H9 (cell line): ENCODE measurements at regions not wholly inside any gene's neighbourhood (a gene's known extent, or its start where the extent isn't known, plus 50 kb on each side); places are given as distances from the start of the nearest gene placed in this dataset.

ENCODE experiments used
- DNase-seq: peaks from one replicate; pipeline ENCODE4 v3.0.0-alpha.2; 2017
- H2AFZ ChIP-seq: one replicate; pipeline ENCODE4 v1.6.1; 2013; ENCODE audit warnings: mild to moderate bottlenecking, low read length, control low read depth, moderate library complexity
- H2AK5ac ChIP-seq: 2 replicates; pipeline ENCODE4 v1.6.1; 2013; ENCODE audit warnings: low read length, control low read depth, mixed read lengths; ENCODE audit not compliant: insufficient read length
- H2BK120ac ChIP-seq: one replicate; pipeline ENCODE4 v1.6.1; 2013; ENCODE audit warnings: low read depth, mild to moderate bottlenecking, low read length, control low read depth, inconsistent platforms; ENCODE audit not compliant: poor library complexity, severe bottlenecking
- H2BK12ac ChIP-seq: 2 replicates; pipeline ENCODE4 v1.6.1; 2013; ENCODE audit warnings: low read length, control low read depth, mixed read lengths, low read depth; ENCODE audit not compliant: insufficient read length
- H2BK15ac ChIP-seq: 2 replicates; pipeline ENCODE4 v1.6.1; 2013; ENCODE audit warnings: low read depth, low read length, control low read depth
- H2BK20ac ChIP-seq: one replicate; pipeline ENCODE4 v1.6.1; 2013; ENCODE audit warnings: low read depth, mild to moderate bottlenecking, low read length, control low read depth, inconsistent platforms; ENCODE audit not compliant: poor library complexity, severe bottlenecking
- H2BK5ac ChIP-seq: 2 replicates; pipeline ENCODE4 v1.6.1; 2013; ENCODE audit warnings: low read length, control low read depth, mixed read lengths; ENCODE audit not compliant: insufficient read length
- H3K14ac ChIP-seq: 2 replicates; pipeline ENCODE4 v1.6.1; 2013; ENCODE audit warnings: low read length, control low read depth; ENCODE audit not compliant: insufficient read depth
- H3K18ac ChIP-seq: 2 replicates; pipeline ENCODE4 v1.6.1; 2013; ENCODE audit warnings: low read depth, mild to moderate bottlenecking, mixed read lengths, low read length, control low read depth; ENCODE audit not compliant: insufficient read length
- H3K23ac ChIP-seq: 2 replicates; pipeline ENCODE4 v1.6.1; 2013; ENCODE audit warnings: low read length, control low read depth, mixed read lengths, low read depth; ENCODE audit not compliant: insufficient read length
- H3K23me2 ChIP-seq: 2 replicates; pipeline ENCODE4 v1.6.1; 2013; ENCODE audit warnings: low read depth, mild to moderate bottlenecking, mixed read lengths, low read length, control low read depth; ENCODE audit not compliant: insufficient read length, poor library complexity, severe bottlenecking
- H3K27ac ChIP-seq: 2 replicates; pipeline ENCODE4 v1.5.1; 2013; ENCODE audit warnings: low read length, control low read depth, mixed read lengths, low read depth; ENCODE audit not compliant: insufficient read length
- H3K27me3 ChIP-seq: 2 replicates; pipeline ENCODE4 v1.6.1; 2013; ENCODE audit warnings: low read length, control low read depth, inconsistent platforms; ENCODE audit not compliant: insufficient read depth
- H3K4ac ChIP-seq: 2 replicates; pipeline ENCODE4 v1.6.1; 2013; ENCODE audit warnings: low read depth, mild to moderate bottlenecking, control low read depth, inconsistent platforms, low read length, moderate library complexity
- H3K4me1 ChIP-seq: 2 replicates; pipeline ENCODE4 v1.6.1; 2013; ENCODE audit warnings: low read length, control low read depth, inconsistent platforms; ENCODE audit not compliant: insufficient read depth
- H3K4me2 ChIP-seq: 2 replicates; pipeline ENCODE4 v1.6.1; 2013; ENCODE audit warnings: low read length, control low read depth, mixed read lengths; ENCODE audit not compliant: insufficient read length, insufficient read depth
- H3K56ac ChIP-seq: 2 replicates; pipeline ENCODE4 v1.6.1; 2013; ENCODE audit warnings: low read depth, mild to moderate bottlenecking, mixed read lengths, low read length, control low read depth; ENCODE audit not compliant: insufficient read length
- H3K79me1 ChIP-seq: 2 replicates; pipeline ENCODE4 v1.6.1; 2013; ENCODE audit warnings: low read depth, mild to moderate bottlenecking, moderate library complexity, low read length, control low read depth, inconsistent platforms; ENCODE audit not compliant: insufficient read depth, poor library complexity, severe bottlenecking
- H3K79me2 ChIP-seq: 2 replicates; pipeline ENCODE4 v1.6.1; 2013; ENCODE audit warnings: low read length, control low read depth, inconsistent platforms; ENCODE audit not compliant: insufficient read depth
- H3K9ac ChIP-seq: 2 replicates; pipeline ENCODE4 v1.6.1; 2013; ENCODE audit warnings: low read length, control low read depth, mixed read lengths; ENCODE audit not compliant: insufficient read length; ENCODE audit errors: extremely low read depth
- H3K9me3 ChIP-seq: one replicate; pipeline ENCODE4 v1.6.1; 2013; ENCODE audit warnings: low read depth, low read length, inconsistent platforms; ENCODE audit not compliant: control insufficient read depth
- H3T11ph ChIP-seq: one replicate; pipeline ENCODE4 v1.6.1; 2013; ENCODE audit warnings: mild to moderate bottlenecking, low read length, control low read depth, inconsistent platforms
- H4K20me1 ChIP-seq: one replicate; pipeline ENCODE4 v1.6.1; 2013; ENCODE audit not compliant: control insufficient read depth, insufficient read length, insufficient read depth
- H4K5ac ChIP-seq: 2 replicates; pipeline ENCODE4 v1.6.1; 2013; ENCODE audit warnings: low read depth, mild to moderate bottlenecking, mixed read lengths, low read length, control low read depth; ENCODE audit not compliant: insufficient read length
- H4K8ac ChIP-seq: replicated peaks from 2 replicates; pipeline ENCODE4 v1.6.1; 2013; ENCODE audit warnings: low read length, control low read depth, mixed read lengths, low read depth; ENCODE audit not compliant: insufficient read length
- H4K91ac ChIP-seq: 2 replicates; pipeline ENCODE4 v1.6.1; 2013; ENCODE audit warnings: low read depth, mild to moderate bottlenecking, moderate library complexity, mixed read lengths, low read length, control low read depth; ENCODE audit not compliant: insufficient read length
- H3K27ac Mint-ChIP-seq, 3 experiments: 2 replicates in 2 of 3; 3 replicates in 1 of 3; pipeline ENCODE4 v1.8.0; 2020 to 2021; ENCODE audit warnings: mixed read lengths in 3 of 3, mild to moderate bottlenecking in 1 of 3, moderate library complexity in 1 of 3
- H3K27me3 Mint-ChIP-seq: 2 replicates; pipeline ENCODE4 v1.8.0; 2021; ENCODE audit warnings: low read depth, mild to moderate bottlenecking, moderate library complexity, mixed read lengths
- H3K36me3 Mint-ChIP-seq, 3 experiments: 2 replicates in 2 of 3; 3 replicates in 1 of 3; pipeline ENCODE4 v1.8.0; 2020 to 2021; ENCODE audit warnings: low read depth in 3 of 3, mixed read lengths in 3 of 3; ENCODE audit not compliant: insufficient read depth in 1 of 3
- H3K4me1 Mint-ChIP-seq, 2 experiments: 2 replicates each; pipeline ENCODE4 v1.8.0; 2020; ENCODE audit warnings: mixed read lengths in 2 of 2
- H3K4me3 Mint-ChIP-seq, 2 experiments: 2 replicates in 1 of 2; 3 replicates in 1 of 2; pipeline ENCODE4 v1.8.0; 2020 to 2021; ENCODE audit warnings: mild to moderate bottlenecking in 2 of 2, mixed read lengths in 2 of 2, moderate library complexity in 1 of 2
- H3K9me3 Mint-ChIP-seq, 2 experiments: 2 replicates in 1 of 2; 3 replicates in 1 of 2; pipeline ENCODE4 v1.8.0; 2020; ENCODE audit warnings: mild to moderate bottlenecking in 2 of 2, mixed read lengths in 2 of 2, moderate library complexity in 1 of 2
- WGBS: extraction: QIAGEN DNeasy Blood & Tissue Kit; methylation state at CpG from one replicate; pipeline ENCODE4 v1.1.7; 2013; ENCODE audit warnings: missing lambda C conversion rate, low lambda C conversion rate, mixed read lengths; ENCODE audit not compliant: insufficient read length; ENCODE audit errors: extremely low coverage; 5-methylcytosine and 5-hydroxymethylcytosine counted together
- TF ChIP-seq, protein P1 (sequence below): fragments of 200-600 bp; sonication (generic); conservative IDR thresholded peaks from 3 replicates; pipeline ENCODE4 v1.8.0; 2021; ENCODE audit warnings: antibody characterized with exemption, mild to moderate bottlenecking

DNA sequence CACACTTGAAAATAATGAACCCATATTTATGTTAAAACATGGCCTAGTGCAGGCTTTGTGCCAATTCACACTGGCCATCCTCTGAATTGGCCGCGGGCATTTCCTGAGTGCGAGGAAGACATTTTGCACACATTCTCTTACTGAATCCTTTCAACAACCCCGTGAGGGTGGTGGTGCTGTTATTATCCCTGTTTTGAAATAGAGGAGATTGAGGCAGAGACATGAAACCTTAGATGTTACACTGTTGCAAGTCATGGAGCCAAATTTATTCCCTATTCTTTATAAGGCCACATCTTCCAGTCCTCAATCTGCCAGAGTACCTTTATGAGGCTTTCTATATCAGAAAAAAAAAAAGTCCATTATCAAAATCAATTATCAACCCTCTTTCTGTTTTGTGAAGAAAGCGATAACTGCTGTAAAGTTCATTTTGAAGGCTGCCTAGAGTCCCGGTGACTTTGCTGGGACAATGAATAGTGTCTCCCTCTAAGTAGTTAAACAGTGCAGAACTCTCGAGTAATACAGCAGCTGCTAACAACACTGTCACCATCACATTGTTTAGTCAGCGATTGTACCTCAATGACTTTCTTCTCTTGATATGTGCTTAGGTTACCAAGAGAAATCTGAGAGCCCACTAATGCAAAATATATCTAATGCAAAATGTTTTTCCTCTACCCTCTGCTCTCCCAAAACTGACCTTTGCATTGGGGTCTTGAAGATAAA, 242.3 kb upstream of the PPARGC1A start:
- Histone ChIP-seq H3K9me3 (no peaks in the 10 kb centered on the region), H3K27ac (no peak overlapping the region), H3K4me2 (no peak overlapping the region), H4K91ac (no peak overlapping the region), H2BK5ac (no peak overlapping the region), H3K4me1 (no peaks in the 10 kb centered on the region), H2AFZ (no peak overlapping the region), H3K23me2 (no peaks in the 10 kb centered on the region), H3K9ac (no peak overlapping the region), H2AK5ac (no peak overlapping the region), H2BK120ac (no peak overlapping the region), H4K5ac (no peak overlapping the region), H3T11ph (no peak overlapping the region), H3K27me3 (no peaks in the 10 kb centered on the region), H3K4ac (no peak overlapping the region), H3K23ac (no peak overlapping the region), H2BK20ac (no peak overlapping the region), H4K20me1 (no peaks in the 10 kb centered on the region), H3K14ac (no peak overlapping the region), H4K8ac (no peak overlapping the region), H2BK12ac (no peak overlapping the region), H3K18ac (no peak overlapping the region), H3K56ac (no peak overlapping the region), H2BK15ac (no peak overlapping the region), H3K79me1 (no peaks in the 10 kb centered on the region), H3K79me2 (no peaks in the 10 kb centered on the region)
- Mint-ChIP-seq H3K27ac (no peak overlapping the region), H3K36me3 (no peaks in the 10 kb centered on the region), H3K27me3 (peaks cover 2% of the 10 kb centered on the region; the same call in 1 of the 2 replicates), H3K4me3 (no peak overlapping the region), H3K4me1 (peaks cover 0 to 11% of the 10 kb centered on the region in 2 experiments; a peak in 1 of 4 replicates), H3K9me3 (no peaks in the 10 kb centered on the region; a peak in 1 of 5 replicates)
- no CpG with 5 or more reads among the region's 8 CpGs for WGBS
- no peak for DNase-seq
- TF ChIP-seq, protein P1, sequence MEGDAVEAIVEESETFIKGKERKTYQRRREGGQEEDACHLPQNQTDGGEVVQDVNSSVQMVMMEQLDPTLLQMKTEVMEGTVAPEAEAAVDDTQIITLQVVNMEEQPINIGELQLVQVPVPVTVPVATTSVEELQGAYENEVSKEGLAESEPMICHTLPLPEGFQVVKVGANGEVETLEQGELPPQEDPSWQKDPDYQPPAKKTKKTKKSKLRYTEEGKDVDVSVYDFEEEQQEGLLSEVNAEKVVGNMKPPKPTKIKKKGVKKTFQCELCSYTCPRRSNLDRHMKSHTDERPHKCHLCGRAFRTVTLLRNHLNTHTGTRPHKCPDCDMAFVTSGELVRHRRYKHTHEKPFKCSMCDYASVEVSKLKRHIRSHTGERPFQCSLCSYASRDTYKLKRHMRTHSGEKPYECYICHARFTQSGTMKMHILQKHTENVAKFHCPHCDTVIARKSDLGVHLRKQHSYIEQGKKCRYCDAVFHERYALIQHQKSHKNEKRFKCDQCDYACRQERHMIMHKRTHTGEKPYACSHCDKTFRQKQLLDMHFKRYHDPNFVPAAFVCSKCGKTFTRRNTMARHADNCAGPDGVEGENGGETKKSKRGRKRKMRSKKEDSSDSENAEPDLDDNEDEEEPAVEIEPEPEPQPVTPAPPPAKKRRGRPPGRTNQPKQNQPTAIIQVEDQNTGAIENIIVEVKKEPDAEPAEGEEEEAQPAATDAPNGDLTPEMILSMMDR = no peak
